GM12891 (cell line): ENCODE measurements at regions not wholly inside any gene's neighbourhood (a gene's known extent, or its start where the extent isn't known, plus 50 kb on each side); places are given as distances from the start of the nearest gene placed in this dataset.

Experiments used
- DNase-seq: peaks from one replicate; pipeline ENCODE4 v3.0.0; 2011; ENCODE audit warnings: low spot score; ENCODE audit not compliant: insufficient read length
- FAIRE-seq: peaks from 2 replicates; lab custom pipeline; 2011; peaks lifted over from hg19 to GRCh38; lab: Jason Lieb, UNC
- PAX5 ChIP-seq: IDR thresholded peaks from 2 replicates; pipeline ENCODE4 v1.6.1; 2011; ENCODE audit warnings: low read length, moderate library complexity, mild to moderate bottlenecking; ENCODE audit not compliant: insufficient read depth, severe bottlenecking
- POLR2A ChIP-seq: IDR thresholded peaks from 2 replicates; pipeline ENCODE4 v1.6.1; 2011; ENCODE audit warnings: low read depth, low read length, control low read depth
- POLR2AphosphoS5 ChIP-seq: IDR thresholded peaks from 2 replicates; pipeline ENCODE4 v1.6.1; 2011; ENCODE audit warnings: low read depth, low read length, control low read depth
- POU2F2 ChIP-seq: IDR thresholded peaks from 2 replicates; pipeline ENCODE4 v1.6.1; 2011; ENCODE audit warnings: low read depth, mild to moderate bottlenecking, control low read depth, low read length, moderate library complexity
- SPI1 ChIP-seq: IDR thresholded peaks from 2 replicates; pipeline ENCODE4 v1.6.1; 2011; ENCODE audit warnings: low read depth, low read length, control low read depth
- TAF1 ChIP-seq: IDR thresholded peaks from 2 replicates; pipeline ENCODE4 v1.6.1; 2011; ENCODE audit warnings: low read depth, low read length, control low read depth

DNA sequence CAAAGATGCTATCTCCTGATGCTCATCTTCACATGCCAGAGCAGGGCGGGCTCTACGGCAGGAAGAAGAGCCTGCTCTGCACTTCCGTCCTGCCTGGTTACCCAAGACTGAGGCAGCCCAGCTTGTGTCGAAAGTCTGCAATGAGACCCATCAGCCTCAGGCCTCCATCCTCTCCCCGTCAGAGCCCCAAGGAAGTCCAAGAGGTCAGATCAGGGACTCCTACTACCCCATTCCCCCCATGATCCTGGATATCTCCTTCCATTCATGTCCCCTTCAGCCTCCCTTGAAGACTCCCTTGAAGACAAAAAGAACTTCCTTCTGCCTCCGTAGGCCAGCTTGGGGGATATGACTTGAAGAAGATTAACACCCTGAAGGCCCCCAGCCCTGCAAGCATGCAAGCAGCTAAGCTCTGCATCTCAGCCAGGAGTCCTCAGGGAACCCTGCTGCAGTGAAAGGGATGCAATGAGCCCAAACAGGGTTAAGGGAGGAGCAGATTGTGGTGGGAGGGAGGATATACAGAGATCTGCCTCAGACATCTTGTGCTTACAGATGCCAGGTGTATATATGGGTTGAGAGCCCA is 85.6 kb downstream of the TRIM29 start:
- no peak for TF ChIP-seq SPI1
- no peak for TF ChIP-seq TAF1
- TF ChIP-seq POLR2A, result no peak
- TF ChIP-seq POU2F2, result no peak
- no peak for TF ChIP-seq POLR2AphosphoS5
- TF ChIP-seq PAX5, result no peak
- no peak for FAIRE-seq
- DNase-seq, result no peak

DNA sequence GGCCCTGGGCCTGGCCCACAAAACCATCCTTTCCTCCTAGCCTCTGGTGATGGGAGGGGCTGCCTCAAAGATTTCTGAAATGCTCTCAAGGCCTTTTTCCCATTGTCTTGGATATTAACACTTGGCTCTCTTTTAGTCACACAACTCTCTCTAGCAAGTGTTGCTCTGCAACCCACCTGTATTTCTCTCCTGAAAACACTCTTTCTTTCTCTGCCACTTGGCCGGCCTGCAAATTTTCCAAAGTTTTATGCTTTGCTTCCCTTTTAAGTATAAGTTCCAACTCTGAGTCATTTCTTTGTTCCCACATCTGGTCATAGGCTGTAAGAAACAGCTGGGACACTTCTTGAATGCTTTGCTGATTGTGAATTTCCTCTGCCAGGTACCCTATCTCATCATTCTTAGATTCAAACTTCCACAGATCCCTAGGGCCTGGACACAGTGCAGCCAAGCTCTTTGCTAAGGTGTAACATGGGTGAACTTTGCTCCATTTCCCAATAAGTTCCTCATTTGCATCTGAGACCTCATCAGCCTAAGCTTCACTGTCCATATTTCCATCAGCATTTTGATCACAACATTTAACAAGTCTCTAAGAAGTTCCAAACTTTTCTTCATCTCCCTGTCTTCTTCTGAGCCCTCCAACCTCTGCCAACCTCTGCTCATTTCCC is 93.8 kb downstream of the TRIM29 start:
- DNase-seq (no peak), FAIRE-seq (no peak)
- TF ChIP-seq SPI1 (no peak), TAF1 (no peak), POLR2AphosphoS5 (no peak), POU2F2 (no peak), PAX5 (no peak), POLR2A (no peak)

DNA sequence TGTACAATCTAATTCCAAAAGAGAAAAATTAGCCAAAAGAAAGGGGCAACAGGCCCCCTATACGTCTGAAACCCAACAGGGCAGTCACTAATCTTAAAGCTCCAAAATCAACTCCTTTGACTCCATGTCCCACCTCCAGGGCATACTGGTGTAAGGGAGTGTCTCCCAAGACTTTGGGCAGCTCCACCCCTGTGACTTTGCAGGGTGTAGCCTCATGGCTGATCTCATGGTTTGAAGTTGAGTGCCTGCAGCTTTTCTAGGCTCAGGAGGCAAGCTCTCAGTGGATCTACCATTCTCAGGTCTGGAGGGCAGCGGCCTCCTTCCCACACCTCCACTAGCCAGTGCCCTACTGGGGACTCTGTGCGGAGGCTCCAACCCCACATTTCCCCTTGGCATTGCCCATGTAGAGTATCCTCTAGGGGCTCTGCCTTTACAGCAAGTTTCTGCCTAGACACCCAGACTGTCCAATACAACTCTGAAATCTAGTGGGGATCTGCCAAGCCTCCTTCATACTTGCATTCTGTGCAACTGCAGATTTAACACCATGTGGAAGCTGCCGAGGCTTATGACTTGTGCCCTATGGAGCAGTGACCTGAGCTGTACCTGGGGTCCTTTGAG is 94.5 kb downstream of the TRIM29 start:
- no peak for FAIRE-seq
- TF ChIP-seq TAF1, result no peak
- TF ChIP-seq SPI1, result no peak
- no peak for TF ChIP-seq POU2F2
- no peak for TF ChIP-seq POLR2A
- TF ChIP-seq POLR2AphosphoS5, result no peak
- no peak for TF ChIP-seq PAX5

DNA sequence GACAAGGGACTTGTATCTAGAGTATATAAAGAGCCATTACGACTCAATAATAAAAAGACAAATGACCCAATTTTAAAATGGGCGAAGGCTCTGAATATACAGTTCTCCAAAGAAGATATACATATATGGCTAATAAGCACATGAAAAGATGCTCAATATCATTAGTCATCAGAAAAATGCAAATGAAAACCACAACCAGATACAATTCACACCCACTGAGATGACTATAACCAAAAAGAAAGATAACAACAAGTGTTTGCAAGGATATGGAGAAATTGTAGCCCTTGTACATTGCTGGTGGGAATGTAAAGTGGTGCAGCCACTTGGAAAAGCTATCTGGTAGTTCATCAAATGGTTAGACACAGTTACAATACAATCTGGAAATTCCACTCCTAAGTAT is 96.3 kb downstream of the TRIM29 start:
- no peak for TF ChIP-seq POLR2AphosphoS5
- no peak for TF ChIP-seq POLR2A
- no peak for TF ChIP-seq TAF1
- TF ChIP-seq SPI1, result no peak
- no peak for TF ChIP-seq PAX5
- no peak for TF ChIP-seq POU2F2
- no peak for FAIRE-seq
- no peak for DNase-seq

More for the DNA sequence above, 94.5 kb downstream of the TRIM29 start:
- DNase-seq, result no peak

DNA sequence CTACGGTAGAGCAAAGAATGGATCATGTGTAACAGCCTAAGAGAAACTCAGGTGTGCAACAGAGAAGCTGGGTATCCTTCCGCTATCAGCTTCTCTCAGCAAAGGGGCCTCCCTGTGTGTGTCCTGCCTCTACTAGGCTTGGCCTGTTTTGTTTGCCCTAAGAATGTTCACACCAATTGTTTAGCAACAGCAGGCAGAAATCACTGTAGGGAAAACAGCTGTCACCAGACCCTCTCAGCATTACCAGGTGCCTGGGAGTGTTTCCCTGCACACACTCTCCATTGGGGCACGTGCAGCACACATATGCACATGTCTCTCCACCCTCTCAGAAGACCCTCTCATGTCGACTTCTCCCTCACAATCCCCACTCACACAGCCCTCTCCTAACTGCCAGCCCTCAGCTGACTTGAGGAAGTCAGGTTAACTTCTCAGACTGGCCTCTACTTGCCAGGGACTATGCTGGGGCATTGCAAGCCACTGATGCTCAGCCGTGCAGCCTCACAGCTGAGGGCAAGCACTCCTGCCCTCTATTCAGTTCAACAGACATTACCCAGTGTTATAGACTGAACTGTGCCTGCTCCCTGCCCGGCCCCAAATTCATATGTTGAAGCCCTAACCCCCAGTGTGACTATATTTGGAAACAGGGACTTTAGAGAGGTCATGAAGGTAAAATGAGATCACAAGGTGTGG is 97.6 kb downstream of the TRIM29 start:
- FAIRE-seq, result no peak
- DNase-seq, result no peak

DNA sequence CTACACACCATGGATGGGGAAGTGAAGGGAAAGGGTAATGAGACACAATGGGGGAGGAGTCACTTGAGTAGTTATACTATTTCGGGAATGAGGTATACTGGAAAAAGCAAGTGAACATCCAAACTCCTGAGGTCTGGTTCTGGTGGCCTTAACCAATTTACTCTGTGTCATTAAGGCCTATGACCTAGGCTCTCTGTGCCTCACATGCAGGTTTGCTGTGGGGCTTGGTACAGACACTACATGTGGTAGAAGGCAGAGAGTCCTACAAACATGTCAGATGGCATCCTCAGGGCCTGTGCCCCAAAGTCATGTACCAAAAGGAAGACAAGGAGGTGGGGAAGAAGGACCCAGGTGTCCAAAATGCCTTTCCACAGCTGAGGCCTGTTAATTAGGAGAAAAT is 98.9 kb downstream of the TRIM29 start:
- DNase-seq, result no peak
- TF ChIP-seq POU2F2, result no peak
- no peak for TF ChIP-seq TAF1
- TF ChIP-seq POLR2A, result no peak
- TF ChIP-seq POLR2AphosphoS5, result no peak
- TF ChIP-seq PAX5, result no peak
- no peak for TF ChIP-seq SPI1
- FAIRE-seq, result no peak

More for the DNA sequence above, 97.6 kb downstream of the TRIM29 start:
- TF ChIP-seq POLR2A (no peak), PAX5 (no peak)

DNA sequence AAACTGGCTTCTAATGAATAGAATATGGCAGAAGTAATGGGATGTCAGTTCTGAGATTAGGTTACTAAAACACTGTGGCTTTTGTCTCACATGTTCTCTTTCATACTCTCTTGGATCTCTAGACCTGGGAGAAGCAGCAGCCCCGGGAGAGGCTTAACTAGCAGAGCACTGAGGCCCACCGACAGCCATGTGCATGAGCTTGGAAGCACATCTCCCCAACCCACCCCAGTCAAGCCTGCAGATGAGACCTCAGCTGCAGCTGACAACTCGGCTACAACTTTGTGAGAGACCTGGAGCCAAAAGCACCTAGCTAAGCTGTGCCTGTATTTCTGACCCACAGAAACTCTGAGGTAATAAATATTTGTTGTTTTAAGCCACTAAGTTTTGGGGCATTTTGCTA is 100.8 kb downstream of the TRIM29 start:
- no peak for FAIRE-seq
- DNase-seq, result no peak

DNA sequence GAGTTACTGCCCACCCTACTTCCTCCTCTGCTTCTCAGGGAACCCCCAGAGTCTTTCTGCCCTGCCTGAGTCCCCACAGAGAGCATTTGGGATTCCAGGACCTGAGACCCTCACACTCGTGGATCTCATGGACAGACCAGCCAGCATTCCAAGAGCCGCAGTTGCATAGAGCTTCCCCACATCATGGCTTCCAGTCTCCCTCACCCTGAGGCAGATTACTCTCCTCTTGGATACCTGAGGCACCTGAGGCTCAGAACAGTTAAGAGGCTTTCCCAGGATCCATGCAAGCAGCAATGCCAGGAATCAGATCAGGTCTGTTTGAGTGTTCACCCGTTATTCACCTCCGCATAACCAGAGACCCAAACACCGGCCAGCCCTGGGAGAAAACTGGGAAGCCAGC is 102.2 kb downstream of the TRIM29 start:
- TF ChIP-seq PAX5 (no peak), SPI1 (no peak), TAF1 (no peak), POU2F2 (no peak), POLR2AphosphoS5 (no peak), POLR2A (no peak)
- no peak for DNase-seq

More for the DNA sequence above, 100.8 kb downstream of the TRIM29 start:
- no peak for TF ChIP-seq TAF1
- TF ChIP-seq POLR2AphosphoS5, result no peak
- TF ChIP-seq POLR2A, result no peak
- no peak for TF ChIP-seq PAX5
- TF ChIP-seq SPI1, result no peak
- no peak for TF ChIP-seq POU2F2

DNA sequence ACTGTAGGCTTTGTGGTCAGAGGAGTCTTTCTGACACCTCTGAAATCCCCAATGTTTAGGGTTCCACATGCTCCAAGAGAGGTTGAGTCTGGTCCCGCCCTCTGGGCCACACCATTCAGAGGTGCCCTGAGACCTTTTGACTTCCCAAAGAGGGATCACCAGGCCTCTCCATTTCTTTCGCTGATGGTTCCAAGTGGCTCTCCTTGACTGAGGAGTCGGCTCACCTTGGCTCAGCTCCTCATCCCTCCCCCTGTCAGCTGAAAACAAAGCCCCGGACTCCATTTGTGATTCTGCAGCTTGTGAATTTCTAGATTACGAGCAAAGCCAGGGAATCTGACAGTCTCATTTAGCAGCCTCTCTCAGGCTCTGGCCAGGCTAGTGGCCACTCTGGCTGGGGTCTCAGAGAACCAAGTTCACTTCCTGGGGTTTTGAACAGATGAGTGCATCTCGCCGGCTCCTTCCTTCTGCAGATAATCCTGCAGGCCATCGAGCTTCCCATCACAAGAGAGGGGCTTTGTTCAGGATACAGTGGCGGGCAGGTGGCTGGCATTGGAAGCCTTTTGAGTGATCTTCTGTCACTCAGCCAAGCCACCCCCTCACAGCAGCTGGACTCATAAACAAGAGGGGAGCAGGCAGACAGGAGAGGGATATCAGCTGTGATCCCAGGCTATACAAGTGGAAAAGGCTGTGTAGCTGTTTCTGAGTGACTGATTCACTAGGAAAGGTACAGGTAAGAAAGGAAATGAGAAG is 102.9 kb downstream of the TRIM29 start:
- TF ChIP-seq POU2F2 (no peak), PAX5 (no peak), POLR2A (no peak), POLR2AphosphoS5 (no peak), TAF1 (no peak), SPI1 (no peak)
- no peak for FAIRE-seq
- DNase-seq, result no peak

More for the DNA sequence above, 102.2 kb downstream of the TRIM29 start:
- FAIRE-seq, result no peak
